ENCODE measurements at regions not wholly inside any gene's neighbourhood (a gene's known extent, or its start where the extent isn't known, plus 50 kb on each side); places are given as distances from the start of the nearest gene placed in this dataset.
A peak's percentile ranks its signal among the peaks of the same experiment; 100 is the strongest.

DNA sequence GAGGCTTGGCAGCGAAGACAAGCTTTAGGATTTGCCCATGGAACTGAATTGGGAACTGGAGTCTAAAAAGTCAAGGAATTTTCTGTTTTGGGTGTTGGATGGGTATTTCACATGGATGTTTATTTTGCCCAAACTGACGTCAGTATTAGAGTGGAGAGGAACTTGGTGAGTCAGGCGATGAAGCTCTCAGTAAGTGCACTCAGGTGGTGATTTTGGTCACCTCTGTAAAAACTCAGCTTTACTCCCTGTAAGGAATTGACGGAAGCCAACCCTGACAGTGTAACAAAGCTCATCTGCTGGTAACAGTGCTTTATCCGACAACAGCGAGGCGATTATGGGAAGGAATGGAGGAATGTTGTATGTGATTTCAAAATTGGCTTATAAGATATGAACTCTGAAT is 77.0 kb upstream of the PGRMC2 start:
- no peak overlapping the region for H3K4me3 ChIP-seq
- ATAC-seq (no peak), DNase-seq (no peak)
- no peaks in the 10 kb centered on the region for H3K36me3 ChIP-seq
- no peak for TF ChIP-seq CTCF (IDR thresholded peaks at IDR 0.05)
- intact Hi-C loops (cut with DNase I) = no loop called here
- H3K9me3 ChIP-seq = peaks cover 0 to 5% (median 0%) of the 10 kb centered on the region in 11 donors
- no peak overlapping the region for H3K27ac ChIP-seq
- no peaks in the 10 kb centered on the region for H3K27me3 ChIP-seq
- WGBS, 2 donors = 89 to 91% methylated on average over 7 of the region's 7 CpGs
- peaks cover 0 to under 1% (median 0%) of the 10 kb centered on the region in 9 donors for H3K4me1 ChIP-seq

DNA sequence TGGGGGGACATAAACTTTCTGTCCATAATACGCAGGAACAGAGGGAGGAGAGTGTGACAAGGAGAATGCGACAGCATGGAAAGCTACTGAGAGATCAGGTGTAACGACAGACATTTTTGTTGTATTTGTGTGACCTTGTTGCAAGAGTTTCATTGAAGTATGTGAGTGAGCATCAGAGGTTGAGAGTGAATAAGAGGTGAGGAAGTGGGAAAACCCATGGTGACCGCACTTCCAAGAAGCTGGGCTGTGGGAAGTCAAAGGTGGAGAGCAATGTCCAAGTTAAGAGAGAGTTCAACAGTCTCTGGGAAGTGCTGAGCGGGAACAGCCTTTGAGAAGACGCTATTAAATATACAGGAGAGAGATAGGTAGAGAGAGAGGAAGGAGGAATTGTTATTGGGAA is 76.4 kb upstream of the PGRMC2 start:
- ATAC-seq (no peak), DNase-seq (no peak)
- Histone ChIP-seq H3K27me3 (no peaks in the 10 kb centered on the region), H3K4me3 (no peak overlapping the region), H3K36me3 (no peaks in the 10 kb centered on the region), H3K27ac (no peak overlapping the region), H3K9me3 (peaks cover 0 to under 1% (median 0%) of the 10 kb centered on the region in 11 donors), H3K4me1 (peaks cover 0 to 6% (median 3%) of the 10 kb centered on the region in 9 donors)
- TF ChIP-seq CTCF (IDR thresholded peaks at IDR 0.05) = no peak
- 99% methylated on average over 6 of the region's 6 CpGs for WGBS, 2 donors
- intact Hi-C loops (cut with DNase I) = no loop called here

DNA sequence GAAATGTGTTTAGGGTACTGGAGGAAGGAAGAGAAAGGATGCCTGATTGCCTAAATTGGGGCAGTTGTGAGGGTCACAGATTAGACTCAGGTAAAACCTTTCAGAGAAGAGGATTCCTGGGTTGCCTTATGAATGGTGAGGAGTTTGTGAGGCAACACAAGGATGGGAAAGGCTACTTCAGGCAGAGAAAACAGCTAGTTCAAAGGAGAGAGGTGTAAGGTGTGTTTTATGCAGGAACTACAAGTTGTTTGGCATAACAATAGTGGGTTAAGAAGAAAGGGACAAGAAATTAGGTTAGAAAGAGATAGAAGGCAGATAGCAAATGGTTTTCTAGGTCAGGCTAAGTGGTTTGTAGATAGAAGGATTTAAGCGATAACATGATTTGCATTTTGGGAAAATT is 75.1 kb upstream of the PGRMC2 start:
- H3K4me3 ChIP-seq = no peak overlapping the region
- H3K27ac ChIP-seq = no peak overlapping the region
- WGBS, 2 donors = 91 to 93% methylated on average over 1 of the region's 1 CpG
- H3K27me3 ChIP-seq = no peaks in the 10 kb centered on the region
- intact Hi-C loops (cut with DNase I) = no loop called here
- no peak for TF ChIP-seq CTCF (IDR thresholded peaks at IDR 0.05)
- H3K36me3 ChIP-seq = no peaks in the 10 kb centered on the region
- peaks cover 0 to 18% (median 13%) of the 10 kb centered on the region in 9 donors for H3K4me1 ChIP-seq
- no peaks in the 10 kb centered on the region for H3K9me3 ChIP-seq
- DNase-seq (no peak), ATAC-seq (no peak)

DNA sequence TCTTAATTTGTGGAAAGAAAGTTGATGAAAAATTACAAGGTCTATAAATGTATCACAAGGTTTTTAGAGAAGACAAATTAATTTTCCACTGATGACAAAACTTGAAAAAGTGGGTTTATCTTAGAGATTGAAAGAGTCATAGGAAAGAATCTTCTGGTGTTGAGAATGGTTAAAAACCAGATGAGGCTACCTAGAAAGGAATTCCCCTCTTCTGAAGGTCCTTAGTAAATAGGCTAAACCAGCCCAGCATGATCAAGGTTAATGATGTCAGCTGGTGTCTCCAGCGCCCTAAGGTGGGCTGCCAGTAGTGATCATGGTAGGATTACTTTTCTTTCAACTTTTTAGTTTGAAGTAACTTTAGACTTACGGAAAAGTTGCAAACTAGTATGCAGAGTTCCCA is 71.8 kb upstream of the PGRMC2 start:
- H3K4me1 ChIP-seq = peaks cover 0 to 46% (median 33%) of the 10 kb centered on the region in 9 donors
- 87 to 95% methylated on average over 2 of the region's 2 CpGs for WGBS, 2 donors
- no peak for DNase-seq
- TF ChIP-seq CTCF (IDR thresholded peaks at IDR 0.05) = no peak
- H3K9me3 ChIP-seq = no peaks in the 10 kb centered on the region
- H3K27ac ChIP-seq = peak overlapping the region in 4 of 10 donors; percentile 74 to 80 (median 76)
- H3K27me3 ChIP-seq = no peaks in the 10 kb centered on the region
- intact Hi-C loops (cut with DNase I) = loop anchor here in 3 of 10 donors (5.0 kb wide), 1 partner anchor 72 kb away; the partner anchor contains the start of gene PGRMC2 (in 3 of the 3)
- no peak for ATAC-seq
- H3K36me3 ChIP-seq = no peaks in the 10 kb centered on the region
- no peak overlapping the region for H3K4me3 ChIP-seq

All from heart right ventricle (tissue), 16 donors.